ENCODE measurements at regions not wholly inside any gene's neighbourhood (a gene's known extent, or its start where the extent isn't known, plus 50 kb on each side); places are given as distances from the start of the nearest gene placed in this dataset.

DNA sequence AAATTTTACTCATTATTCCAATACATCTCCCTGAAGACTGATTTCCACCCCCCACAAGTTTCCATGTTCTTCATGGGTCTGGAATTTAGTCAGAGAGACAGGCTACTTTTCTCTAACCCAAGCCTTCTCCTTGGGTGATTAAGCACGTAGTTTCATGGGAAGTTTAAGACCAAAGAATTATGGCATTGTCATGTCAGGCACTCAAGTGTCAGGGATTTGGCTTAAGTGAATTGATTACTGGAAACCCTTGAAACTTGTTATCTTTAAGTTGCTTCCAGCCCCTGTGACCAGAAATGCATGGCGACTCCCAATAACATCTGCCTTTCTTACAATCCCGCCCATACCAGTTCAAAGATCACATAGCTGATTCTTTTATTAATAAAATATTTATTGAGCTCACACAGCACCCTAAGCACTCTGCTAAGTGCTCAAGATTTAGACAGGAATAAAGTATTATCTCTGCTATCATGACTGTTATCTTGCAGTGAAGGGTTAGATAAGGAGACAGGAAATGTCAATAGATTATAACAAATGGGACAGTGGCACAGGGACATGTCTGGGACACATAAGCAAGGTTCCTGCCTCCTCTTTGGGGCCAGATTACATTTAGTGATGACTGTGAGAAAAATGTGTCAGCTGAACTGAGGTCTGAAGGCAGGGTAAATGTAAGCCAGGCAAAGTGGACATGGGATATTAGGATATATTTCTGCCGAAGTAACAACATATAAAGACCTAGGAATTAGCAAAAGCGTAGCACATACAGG is 241.2 kb upstream of the TNC start:
- H3K9ac ChIP-seq (ENCODE audit: low read length) = no peak overlapping the region
- H3K36me3 ChIP-seq (ENCODE audit: low read length) = no peaks in the 10 kb centered on the region
- H2AFZ ChIP-seq (ENCODE audit: low read depth, low read length, severe bottlenecking) = no peak overlapping the region
- no peak for TF ChIP-seq EZH2phosphoT487 (conservative IDR thresholded peaks at IDR 0.05; ENCODE audit: low read length)
- TF ChIP-seq, protein P1, sequence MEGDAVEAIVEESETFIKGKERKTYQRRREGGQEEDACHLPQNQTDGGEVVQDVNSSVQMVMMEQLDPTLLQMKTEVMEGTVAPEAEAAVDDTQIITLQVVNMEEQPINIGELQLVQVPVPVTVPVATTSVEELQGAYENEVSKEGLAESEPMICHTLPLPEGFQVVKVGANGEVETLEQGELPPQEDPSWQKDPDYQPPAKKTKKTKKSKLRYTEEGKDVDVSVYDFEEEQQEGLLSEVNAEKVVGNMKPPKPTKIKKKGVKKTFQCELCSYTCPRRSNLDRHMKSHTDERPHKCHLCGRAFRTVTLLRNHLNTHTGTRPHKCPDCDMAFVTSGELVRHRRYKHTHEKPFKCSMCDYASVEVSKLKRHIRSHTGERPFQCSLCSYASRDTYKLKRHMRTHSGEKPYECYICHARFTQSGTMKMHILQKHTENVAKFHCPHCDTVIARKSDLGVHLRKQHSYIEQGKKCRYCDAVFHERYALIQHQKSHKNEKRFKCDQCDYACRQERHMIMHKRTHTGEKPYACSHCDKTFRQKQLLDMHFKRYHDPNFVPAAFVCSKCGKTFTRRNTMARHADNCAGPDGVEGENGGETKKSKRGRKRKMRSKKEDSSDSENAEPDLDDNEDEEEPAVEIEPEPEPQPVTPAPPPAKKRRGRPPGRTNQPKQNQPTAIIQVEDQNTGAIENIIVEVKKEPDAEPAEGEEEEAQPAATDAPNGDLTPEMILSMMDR (IDR thresholded peaks at IDR 0.05; ENCODE audit: insufficient read depth, low read length, poor library complexity, severe bottlenecking) = no peak
- H4K20me1 ChIP-seq (ENCODE audit: low read depth, low read length) = no peaks in the 10 kb centered on the region
- no peak overlapping the region for H3K27ac ChIP-seq (ENCODE audit: low read depth, low read length)
- H3K9me2 ChIP-seq (replicated peaks; ENCODE audit: insufficient read depth, low read length) = no peaks in the 10 kb centered on the region
- H3K4me3 ChIP-seq (ENCODE audit: insufficient read depth, low read length, poor library complexity, severe bottlenecking) = no peak overlapping the region
- H3K27me3 ChIP-seq (ENCODE audit: low read length) = no peaks in the 10 kb centered on the region
- H3K9me3 ChIP-seq (ENCODE audit: insufficient read depth, low read length) = no peaks in the 10 kb centered on the region
- H3K4me2 ChIP-seq (ENCODE audit: low read depth, low read length, poor library complexity, severe bottlenecking) = no peak overlapping the region
- no peaks in the 10 kb centered on the region for H3K79me2 ChIP-seq (ENCODE audit: insufficient read depth, low read length)
- no peaks in the 10 kb centered on the region for H3F3A ChIP-seq (ENCODE audit: insufficient read depth)

DNA sequence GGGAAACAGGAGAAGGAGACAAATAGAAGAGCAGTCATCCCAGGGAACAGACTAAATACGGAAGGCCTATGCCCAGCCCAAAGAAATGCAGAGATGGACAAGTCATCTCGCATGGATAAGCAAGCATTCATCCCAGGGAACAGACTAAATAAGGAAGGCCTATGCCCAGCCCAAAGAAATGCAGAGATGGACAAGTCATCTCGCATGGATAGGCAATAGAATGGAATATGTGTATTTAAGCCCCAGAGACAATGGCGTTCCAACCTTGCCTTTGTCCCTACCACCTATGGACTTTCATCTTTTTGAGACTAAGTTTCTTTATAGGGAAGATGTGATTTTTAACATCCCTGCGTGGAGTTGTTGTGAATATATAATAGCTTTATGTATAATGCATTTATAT is 242.2 kb upstream of the TNC start:
- Histone ChIP-seq H3K4me2 (ENCODE audit: low read depth, low read length, poor library complexity, severe bottlenecking) (no peak overlapping the region), H3K9me2 (replicated peaks; ENCODE audit: insufficient read depth, low read length) (no peaks in the 10 kb centered on the region), H3K79me2 (ENCODE audit: insufficient read depth, low read length) (no peaks in the 10 kb centered on the region)

DNA sequence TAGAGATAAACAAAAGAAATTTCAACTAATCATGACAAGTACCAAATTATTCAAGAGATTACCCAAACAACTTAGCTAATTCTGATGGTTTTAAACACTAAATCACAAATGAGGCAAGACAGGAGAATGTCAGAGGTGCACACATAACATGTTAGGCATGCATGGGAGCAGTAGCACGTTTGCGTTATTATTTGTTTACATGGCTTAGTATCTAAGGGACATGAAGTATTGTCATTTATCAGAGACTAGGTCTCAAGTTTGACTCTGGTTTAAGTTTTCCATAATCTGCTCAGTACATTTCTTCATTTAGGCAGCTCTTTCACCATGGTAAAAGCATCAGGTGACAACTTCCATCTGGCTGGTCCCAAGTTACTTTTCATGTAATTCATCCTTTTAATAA is 244.1 kb upstream of the TNC start:
- Histone ChIP-seq H4K20me1 (ENCODE audit: low read depth, low read length) (no peaks in the 10 kb centered on the region), H3K9ac (ENCODE audit: low read length) (no peak overlapping the region), H3K9me3 (ENCODE audit: insufficient read depth, low read length) (no peaks in the 10 kb centered on the region), H2AFZ (ENCODE audit: low read depth, low read length, severe bottlenecking) (no peak overlapping the region), H3K36me3 (ENCODE audit: low read length) (no peaks in the 10 kb centered on the region), H3K27me3 (ENCODE audit: low read length) (no peaks in the 10 kb centered on the region), H3K4me3 (ENCODE audit: insufficient read depth, low read length, poor library complexity, severe bottlenecking) (no peak overlapping the region), H3K27ac (ENCODE audit: low read depth, low read length) (no peak overlapping the region), H3K9me2 (replicated peaks; ENCODE audit: insufficient read depth, low read length) (no peaks in the 10 kb centered on the region), H3K4me2 (ENCODE audit: low read depth, low read length, poor library complexity, severe bottlenecking) (no peak overlapping the region), H3K79me2 (ENCODE audit: insufficient read depth, low read length) (no peaks in the 10 kb centered on the region), H3F3A (ENCODE audit: insufficient read depth) (no peaks in the 10 kb centered on the region)
- TF ChIP-seq EZH2phosphoT487 (conservative IDR thresholded peaks at IDR 0.05; ENCODE audit: low read length) = no peak
- TF ChIP-seq, protein P1 (IDR thresholded peaks at IDR 0.05; ENCODE audit: insufficient read depth, low read length, poor library complexity, severe bottlenecking) = no peak

More for the DNA sequence above, 242.2 kb upstream of the TNC start:
- no peak overlapping the region for H3K4me3 ChIP-seq (ENCODE audit: insufficient read depth, low read length, poor library complexity, severe bottlenecking)
- H2AFZ ChIP-seq (ENCODE audit: low read depth, low read length, severe bottlenecking) = no peak overlapping the region
- H3K36me3 ChIP-seq (ENCODE audit: low read length) = no peaks in the 10 kb centered on the region
- TF ChIP-seq, protein P1 (IDR thresholded peaks at IDR 0.05; ENCODE audit: insufficient read depth, low read length, poor library complexity, severe bottlenecking) = no peak
- TF ChIP-seq EZH2phosphoT487 (conservative IDR thresholded peaks at IDR 0.05; ENCODE audit: low read length) = no peak
- no peaks in the 10 kb centered on the region for H3F3A ChIP-seq (ENCODE audit: insufficient read depth)
- H3K27me3 ChIP-seq (ENCODE audit: low read length) = no peaks in the 10 kb centered on the region
- no peaks in the 10 kb centered on the region for H3K9me3 ChIP-seq (ENCODE audit: insufficient read depth, low read length)
- no peaks in the 10 kb centered on the region for H4K20me1 ChIP-seq (ENCODE audit: low read depth, low read length)
- H3K9ac ChIP-seq (ENCODE audit: low read length) = no peak overlapping the region
- no peak overlapping the region for H3K27ac ChIP-seq (ENCODE audit: low read depth, low read length)
